ENCODE measurements at regions not wholly inside any gene's neighbourhood (a gene's known extent, or its start where the extent isn't known, plus 50 kb on each side); places are given as distances from the start of the nearest gene placed in this dataset.

- TF ChIP-seq POLR2A (IDR thresholded peaks at IDR 0.05) (no peak), CTCF (IDR thresholded peaks at IDR 0.05) (no peak)
- WGBS, 4 donors = 60 to 100% (median 93%) methylated on average over 1 of the region's 1 CpG
- intact Hi-C loops (cut with DNase I) = no loop called here
These were observed 228.5 kb downstream of the MTERF1 start for GRCh38 chr7:91651986-91652385.

GRCh38 chr7:91653286-91653685 lies 227.2 kb downstream of the MTERF1 start:
- H3K27ac ChIP-seq = no peak overlapping the region
- TF ChIP-seq CTCF (IDR thresholded peaks at IDR 0.05) (no peak), POLR2A (IDR thresholded peaks at IDR 0.05) (no peak)
- intact Hi-C loops (cut with DNase I) = no loop called here
- H3K36me3 ChIP-seq (replicated peaks in 1 of 2) = no peaks in the 10 kb centered on the region
- no peaks in the 10 kb centered on the region for H3K4me1 ChIP-seq (replicated peaks in 1 of 2)
- H3K27me3 ChIP-seq = no peaks in the 10 kb centered on the region
- no peak for DNase-seq
- no peak overlapping the region for H3K4me3 ChIP-seq
- H3K9me3 ChIP-seq (replicated peaks in 1 of 3) = no peaks in the 10 kb centered on the region

More at GRCh38 chr7:91651986-91652385, 228.5 kb downstream of the MTERF1 start:
- no peaks in the 10 kb centered on the region for H3K4me1 ChIP-seq (replicated peaks in 1 of 2)
- H3K9me3 ChIP-seq (replicated peaks in 1 of 3) = no peaks in the 10 kb centered on the region
- H3K27me3 ChIP-seq = no peaks in the 10 kb centered on the region
- no peak overlapping the region for H3K4me3 ChIP-seq
- no peak for DNase-seq
- H3K36me3 ChIP-seq (replicated peaks in 1 of 2) = no peaks in the 10 kb centered on the region
- H3K27ac ChIP-seq = no peak overlapping the region

GRCh38 chr7:91655656-91656055 lies 224.8 kb downstream of the MTERF1 start:
- DNase-seq = no peak
- Histone ChIP-seq H3K4me1 (replicated peaks in 1 of 2) (no peaks in the 10 kb centered on the region), H3K4me3 (no peak overlapping the region), H3K27me3 (no peaks in the 10 kb centered on the region), H3K9me3 (replicated peaks in 1 of 3) (no peaks in the 10 kb centered on the region), H3K27ac (no peak overlapping the region), H3K36me3 (replicated peaks in 1 of 2) (no peaks in the 10 kb centered on the region)
- intact Hi-C loops (cut with DNase I) = no loop called here
- TF ChIP-seq POLR2A (IDR thresholded peaks at IDR 0.05) (no peak), CTCF (IDR thresholded peaks at IDR 0.05) (no peak)

- H3K27ac ChIP-seq = no peak overlapping the region
- no peaks in the 10 kb centered on the region for H3K36me3 ChIP-seq (replicated peaks in 1 of 2)
- 79 to 87% (median 85%) methylated on average over 8 to 9 of the region's 9 CpGs for WGBS, 4 donors
- DNase-seq = no peak
- no peaks in the 10 kb centered on the region for H3K27me3 ChIP-seq
- intact Hi-C loops (cut with DNase I) = no loop called here
- H3K4me3 ChIP-seq = no peak overlapping the region
- TF ChIP-seq CTCF (IDR thresholded peaks at IDR 0.05) (no peak), POLR2A (IDR thresholded peaks at IDR 0.05) (no peak)
- no peaks in the 10 kb centered on the region for H3K9me3 ChIP-seq (replicated peaks in 1 of 3)
- H3K4me1 ChIP-seq (replicated peaks in 1 of 2) = no peaks in the 10 kb centered on the region
These were observed 223.7 kb downstream of the MTERF1 start for GRCh38 chr7:91656541-91657482.

Measured in adrenal gland (tissue), 9 donors.